HFFc6 (cell line): ENCODE measurements at regions not wholly inside any gene's neighbourhood (a gene's known extent, or its start where the extent isn't known, plus 50 kb on each side); places are given as distances from the start of the nearest gene placed in this dataset.

ENCODE experiments used
- DNase-seq: peaks from one replicate; pipeline ENCODE4 v3.0.0-alpha.2; 2018
- H3K27ac Mint-ChIP-seq: 2 replicates; pipeline ENCODE4 v1.8.0; 2020; ENCODE audit warnings: mild to moderate bottlenecking, mixed read lengths
- H3K27me3 Mint-ChIP-seq: 2 replicates; pipeline ENCODE4 v1.8.0; 2021; ENCODE audit warnings: mild to moderate bottlenecking, moderate library complexity, mixed read lengths; ENCODE audit not compliant: insufficient read depth
- H3K36me3 Mint-ChIP-seq: 2 replicates; pipeline ENCODE4 v1.8.0; 2021; ENCODE audit warnings: low read depth, mixed read lengths
- H3K4me1 Mint-ChIP-seq: 2 replicates; pipeline ENCODE4 v1.8.0; 2020; ENCODE audit warnings: low read depth, mixed read lengths
- H3K4me3 Mint-ChIP-seq: 2 replicates; pipeline ENCODE4 v1.8.0; 2020; ENCODE audit warnings: mild to moderate bottlenecking, moderate library complexity, mixed read lengths
- H3K9me3 Mint-ChIP-seq: 2 replicates; pipeline ENCODE4 v1.8.0; 2020; ENCODE audit warnings: mild to moderate bottlenecking, mixed read lengths
- TF ChIP-seq, protein P1 (sequence below): fragments of 200-600 bp; sonication (generic); IDR thresholded peaks from 2 replicates; pipeline ENCODE4 v1.5.0; 2021; ENCODE audit warnings: antibody characterized with exemption, mild to moderate bottlenecking

DNA sequence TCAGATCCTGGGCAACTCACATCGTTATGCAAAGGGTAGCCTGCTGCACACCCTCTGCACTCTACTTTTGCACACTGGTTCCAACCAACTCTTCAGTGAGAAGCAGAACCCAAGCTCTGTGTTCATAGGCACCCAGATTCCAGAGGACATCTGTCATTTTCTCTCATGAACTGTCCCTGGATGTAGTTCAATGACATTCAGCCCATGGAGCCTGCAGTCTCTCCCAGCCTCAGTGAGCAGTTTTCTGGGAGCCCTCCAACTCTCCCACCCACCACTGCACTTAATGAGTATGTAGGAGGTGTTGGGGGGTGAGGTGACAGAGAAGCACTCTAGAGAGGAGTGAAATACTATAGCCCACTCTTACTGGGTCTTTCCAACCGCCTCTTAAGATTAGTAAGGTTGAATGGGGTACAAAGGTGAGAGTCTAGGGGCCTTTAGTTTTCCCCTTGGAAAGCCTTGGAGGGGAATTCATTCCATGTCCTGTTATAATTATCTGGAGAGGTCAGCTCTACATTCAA, 58.1 kb upstream of the APOBEC4 start:
- no peaks in the 10 kb centered on the region for H3K9me3 Mint-ChIP-seq
- peaks cover 11% of the 10 kb centered on the region for H3K36me3 Mint-ChIP-seq
- peak overlapping the region; percentile 62 for H3K27ac Mint-ChIP-seq
- peaks cover 38% of the 10 kb centered on the region for H3K4me1 Mint-ChIP-seq
- DNase-seq, result no peak
- no peak overlapping the region for H3K4me3 Mint-ChIP-seq
- TF ChIP-seq, protein P1, sequence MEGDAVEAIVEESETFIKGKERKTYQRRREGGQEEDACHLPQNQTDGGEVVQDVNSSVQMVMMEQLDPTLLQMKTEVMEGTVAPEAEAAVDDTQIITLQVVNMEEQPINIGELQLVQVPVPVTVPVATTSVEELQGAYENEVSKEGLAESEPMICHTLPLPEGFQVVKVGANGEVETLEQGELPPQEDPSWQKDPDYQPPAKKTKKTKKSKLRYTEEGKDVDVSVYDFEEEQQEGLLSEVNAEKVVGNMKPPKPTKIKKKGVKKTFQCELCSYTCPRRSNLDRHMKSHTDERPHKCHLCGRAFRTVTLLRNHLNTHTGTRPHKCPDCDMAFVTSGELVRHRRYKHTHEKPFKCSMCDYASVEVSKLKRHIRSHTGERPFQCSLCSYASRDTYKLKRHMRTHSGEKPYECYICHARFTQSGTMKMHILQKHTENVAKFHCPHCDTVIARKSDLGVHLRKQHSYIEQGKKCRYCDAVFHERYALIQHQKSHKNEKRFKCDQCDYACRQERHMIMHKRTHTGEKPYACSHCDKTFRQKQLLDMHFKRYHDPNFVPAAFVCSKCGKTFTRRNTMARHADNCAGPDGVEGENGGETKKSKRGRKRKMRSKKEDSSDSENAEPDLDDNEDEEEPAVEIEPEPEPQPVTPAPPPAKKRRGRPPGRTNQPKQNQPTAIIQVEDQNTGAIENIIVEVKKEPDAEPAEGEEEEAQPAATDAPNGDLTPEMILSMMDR, result no peak
- no peaks in the 10 kb centered on the region for H3K27me3 Mint-ChIP-seq

DNA sequence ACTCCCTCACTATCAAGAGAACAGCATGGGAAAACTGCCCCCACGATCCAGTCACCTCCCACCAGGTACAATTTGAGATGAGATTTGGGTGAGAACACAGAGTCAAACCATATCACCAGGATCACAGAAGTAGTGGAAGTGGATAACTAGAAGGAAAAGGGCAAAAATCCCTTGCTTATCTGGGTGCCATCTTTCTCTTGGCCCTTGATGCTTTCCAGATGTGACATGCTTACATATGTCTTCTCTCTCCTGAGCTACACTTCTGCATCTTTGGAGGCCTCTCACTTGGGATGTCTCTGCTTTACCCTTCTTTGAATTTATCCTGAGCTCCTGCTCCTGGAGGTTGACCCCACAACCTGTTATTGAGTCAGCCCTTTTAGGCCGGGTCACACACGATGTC, 57.6 kb upstream of the APOBEC4 start:
- H3K9me3 Mint-ChIP-seq, result no peaks in the 10 kb centered on the region
- peaks cover 33% of the 10 kb centered on the region for H3K4me1 Mint-ChIP-seq
- H3K27ac Mint-ChIP-seq, result 0 out of 2 replicates have a peak overlapping the region, but pooled peaks have one; percentile 7
- TF ChIP-seq, protein P1, result no peak
- H3K27me3 Mint-ChIP-seq, result no peaks in the 10 kb centered on the region
- no peak for DNase-seq
- H3K4me3 Mint-ChIP-seq, result no peak overlapping the region
- peaks cover 11% of the 10 kb centered on the region for H3K36me3 Mint-ChIP-seq

- no peak overlapping the region for H3K4me3 Mint-ChIP-seq
- TF ChIP-seq, protein P1, result no peak
- no peak for DNase-seq
- peaks cover 33% of the 10 kb centered on the region for H3K4me1 Mint-ChIP-seq
- H3K27ac Mint-ChIP-seq, result 0 out of 2 replicates have a peak overlapping the region, but pooled peaks have one; percentile 7
- H3K36me3 Mint-ChIP-seq, result peaks cover 11% of the 10 kb centered on the region
- no peaks in the 10 kb centered on the region for H3K9me3 Mint-ChIP-seq
- no peaks in the 10 kb centered on the region for H3K27me3 Mint-ChIP-seq
Measured at GRCh38 chr1:183710333-183710732, 57.2 kb upstream of the APOBEC4 start.

GRCh38 chr1:183704131-183704530, 51.0 kb upstream of the APOBEC4 start:
- Mint-ChIP-seq H3K4me3 (no peak overlapping the region), H3K27ac (no peak overlapping the region), H3K9me3 (no peaks in the 10 kb centered on the region), H3K36me3 (peaks cover 9% of the 10 kb centered on the region), H3K4me1 (peaks cover 20% of the 10 kb centered on the region), H3K27me3 (no peaks in the 10 kb centered on the region)
- TF ChIP-seq, protein P1, result no peak
- no peak for DNase-seq
